Loucy (cell line): ENCODE measurements at regions not wholly inside any gene's neighbourhood (a gene's known extent, or its start where the extent isn't known, plus 50 kb on each side); places are given as distances from the start of the nearest gene placed in this dataset.
A peak's percentile ranks its signal among the peaks of the same experiment; 100 is the strongest.

Experiments
- H2AFZ ChIP-seq: fragments of 200-600 bp; sonication (generic); 2 replicates; pipeline ENCODE4 v1.6.0; 2016; ENCODE audit warnings: antibody characterized with exemption, mild to moderate bottlenecking, low read length, moderate library complexity
- H3F3A ChIP-seq: fragments of 200-600 bp; 2 replicates; pipeline ENCODE4 v1.6.0; 2016; ENCODE audit warnings: antibody characterized with exemption, low read depth, mild to moderate bottlenecking
- H3K27me3 ChIP-seq: fragments of 200-600 bp; sonication (generic); 2 replicates; pipeline ENCODE4 v1.6.1; 2014; ENCODE audit warnings: low read length, mild to moderate bottlenecking; ENCODE audit not compliant: insufficient read depth, poor library complexity, severe bottlenecking
- H3K36me3 ChIP-seq: fragments of 200-600 bp; sonication (generic); 2 replicates; pipeline ENCODE4 v1.6.1; 2016; ENCODE audit warnings: low read length; ENCODE audit not compliant: insufficient read depth
- H3K4me1 ChIP-seq: fragments of 200-600 bp; sonication (generic); 2 replicates; pipeline ENCODE4 v1.5.1; 2014; ENCODE audit warnings: low read length, mild to moderate bottlenecking; ENCODE audit not compliant: insufficient read depth, poor library complexity, severe bottlenecking
- H3K4me2 ChIP-seq: fragments of 200-600 bp; sonication (generic); 2 replicates; pipeline ENCODE4 v1.6.0; 2014; ENCODE audit warnings: antibody characterized with exemption, low read length, low read depth, mild to moderate bottlenecking; ENCODE audit not compliant: poor library complexity, severe bottlenecking
- H3K4me3 ChIP-seq: fragments of 200-600 bp; sonication (generic); 2 replicates; pipeline ENCODE4 v1.5.1; 2014; ENCODE audit warnings: low read length, mild to moderate bottlenecking, mixed read lengths; ENCODE audit not compliant: poor library complexity, severe bottlenecking
- H3K79me2 ChIP-seq: fragments of 200-600 bp; sonication (generic); 2 replicates; pipeline ENCODE4 v1.6.1; 2014; ENCODE audit warnings: low read length; ENCODE audit not compliant: insufficient read depth
- H3K9ac ChIP-seq: fragments of 200-600 bp; sonication (generic); 2 replicates; pipeline ENCODE4 v1.6.0; 2014; ENCODE audit warnings: mild to moderate bottlenecking, low read depth, low read length, moderate library complexity; ENCODE audit not compliant: poor library complexity, severe bottlenecking
- H3K9me2 ChIP-seq: fragments of 200-600 bp; sonication (generic); replicated peaks from 2 replicates; pipeline ENCODE4 v1.6.1; 2016; ENCODE audit warnings: low read depth, low read length, mixed read lengths
- H3K9me3 ChIP-seq: fragments of 200-600 bp; sonication (generic); 2 replicates; pipeline ENCODE4 v1.6.1; 2014; ENCODE audit warnings: mild to moderate bottlenecking, antibody characterized with exemption, low read length, low read depth; ENCODE audit not compliant: insufficient read depth
- H4K20me1 ChIP-seq: fragments of 200-600 bp; sonication (generic); 2 replicates; pipeline ENCODE4 v1.6.0; 2014; ENCODE audit warnings: antibody characterized with exemption, low read length, mild to moderate bottlenecking; ENCODE audit not compliant: insufficient read depth, poor library complexity, severe bottlenecking
- EZH2phosphoT487 ChIP-seq: fragments of 200-600 bp; IDR thresholded peaks from 2 replicates; pipeline ENCODE4 v1.6.1; 2018; ENCODE audit warnings: antibody characterized with exemption, mild to moderate bottlenecking, moderate library complexity, borderline replicate concordance
- TF ChIP-seq, protein P1 (sequence below): fragments of 200-600 bp; sonication (generic); conservative IDR thresholded peaks from 2 replicates; pipeline ENCODE4 v1.5.1; 2014; ENCODE audit warnings: mild to moderate bottlenecking, antibody characterized with exemption, low read length

DNA sequence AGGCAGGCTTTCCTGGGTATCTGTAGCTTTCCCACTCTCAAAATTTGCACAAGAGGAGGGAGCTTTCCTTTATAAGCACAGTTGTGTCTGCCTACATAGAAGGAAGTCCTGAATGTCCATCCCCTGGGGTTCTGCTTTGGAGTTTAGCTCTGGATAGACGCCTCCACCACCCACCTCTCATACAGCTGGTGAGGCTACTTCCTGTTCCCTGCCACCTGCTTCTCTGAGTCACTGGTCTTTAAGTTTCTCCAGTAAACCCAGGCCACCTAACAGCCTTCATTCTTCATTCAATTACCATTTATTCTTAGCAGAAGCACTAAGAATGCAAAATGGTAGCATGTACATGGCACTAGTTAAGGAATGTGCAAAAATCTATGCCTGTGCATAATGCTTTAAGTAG, 407.8 kb downstream of the CDH2 start:
- no peaks in the 10 kb centered on the region for H4K20me1 ChIP-seq
- TF ChIP-seq, protein P1, sequence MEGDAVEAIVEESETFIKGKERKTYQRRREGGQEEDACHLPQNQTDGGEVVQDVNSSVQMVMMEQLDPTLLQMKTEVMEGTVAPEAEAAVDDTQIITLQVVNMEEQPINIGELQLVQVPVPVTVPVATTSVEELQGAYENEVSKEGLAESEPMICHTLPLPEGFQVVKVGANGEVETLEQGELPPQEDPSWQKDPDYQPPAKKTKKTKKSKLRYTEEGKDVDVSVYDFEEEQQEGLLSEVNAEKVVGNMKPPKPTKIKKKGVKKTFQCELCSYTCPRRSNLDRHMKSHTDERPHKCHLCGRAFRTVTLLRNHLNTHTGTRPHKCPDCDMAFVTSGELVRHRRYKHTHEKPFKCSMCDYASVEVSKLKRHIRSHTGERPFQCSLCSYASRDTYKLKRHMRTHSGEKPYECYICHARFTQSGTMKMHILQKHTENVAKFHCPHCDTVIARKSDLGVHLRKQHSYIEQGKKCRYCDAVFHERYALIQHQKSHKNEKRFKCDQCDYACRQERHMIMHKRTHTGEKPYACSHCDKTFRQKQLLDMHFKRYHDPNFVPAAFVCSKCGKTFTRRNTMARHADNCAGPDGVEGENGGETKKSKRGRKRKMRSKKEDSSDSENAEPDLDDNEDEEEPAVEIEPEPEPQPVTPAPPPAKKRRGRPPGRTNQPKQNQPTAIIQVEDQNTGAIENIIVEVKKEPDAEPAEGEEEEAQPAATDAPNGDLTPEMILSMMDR = no peak
- TF ChIP-seq EZH2phosphoT487 = no peak
- no peaks in the 10 kb centered on the region for H3K9me2 ChIP-seq
- peak overlapping the region; percentile 46 for H2AFZ ChIP-seq
- peak overlapping the region; percentile 28 for H3K4me2 ChIP-seq
- H3K36me3 ChIP-seq = no peaks in the 10 kb centered on the region
- H3K9me3 ChIP-seq = no peaks in the 10 kb centered on the region
- no peak overlapping the region for H3K9ac ChIP-seq
- no peaks in the 10 kb centered on the region for H3F3A ChIP-seq
- H3K4me1 ChIP-seq = peaks cover 5% of the 10 kb centered on the region
- H3K27me3 ChIP-seq = no peaks in the 10 kb centered on the region
- H3K79me2 ChIP-seq = no peaks in the 10 kb centered on the region
- H3K4me3 ChIP-seq = peak overlapping the region; percentile 1

DNA sequence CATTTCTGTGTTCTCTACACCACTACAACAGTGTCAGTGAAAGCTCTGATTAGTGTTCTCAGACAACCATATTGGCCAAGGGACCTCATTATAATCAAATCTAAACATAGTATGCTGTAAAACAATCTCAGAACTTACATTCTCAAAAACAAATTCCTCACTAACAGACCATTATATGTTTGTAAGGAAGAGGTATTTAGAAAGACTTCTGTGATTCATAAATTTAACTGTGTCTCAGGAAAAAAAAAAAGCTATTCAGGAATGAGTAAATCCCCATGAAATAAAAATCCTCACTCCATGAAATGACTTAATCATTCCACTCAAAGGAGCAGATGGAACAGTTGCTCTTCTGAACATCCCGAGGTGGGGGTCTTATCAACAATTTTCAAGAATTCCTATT, 413.0 kb downstream of the CDH2 start:
- Histone ChIP-seq H3F3A (no peaks in the 10 kb centered on the region), H3K4me1 (no peaks in the 10 kb centered on the region), H3K79me2 (no peaks in the 10 kb centered on the region), H3K27me3 (no peaks in the 10 kb centered on the region), H3K4me3 (no peak overlapping the region), H3K9me2 (no peaks in the 10 kb centered on the region), H2AFZ (no peak overlapping the region), H3K36me3 (no peaks in the 10 kb centered on the region), H3K9ac (no peak overlapping the region), H3K9me3 (no peaks in the 10 kb centered on the region), H4K20me1 (no peaks in the 10 kb centered on the region), H3K4me2 (no peak overlapping the region)
- TF ChIP-seq, protein P1 = no peak
- TF ChIP-seq EZH2phosphoT487 = no peak

DNA sequence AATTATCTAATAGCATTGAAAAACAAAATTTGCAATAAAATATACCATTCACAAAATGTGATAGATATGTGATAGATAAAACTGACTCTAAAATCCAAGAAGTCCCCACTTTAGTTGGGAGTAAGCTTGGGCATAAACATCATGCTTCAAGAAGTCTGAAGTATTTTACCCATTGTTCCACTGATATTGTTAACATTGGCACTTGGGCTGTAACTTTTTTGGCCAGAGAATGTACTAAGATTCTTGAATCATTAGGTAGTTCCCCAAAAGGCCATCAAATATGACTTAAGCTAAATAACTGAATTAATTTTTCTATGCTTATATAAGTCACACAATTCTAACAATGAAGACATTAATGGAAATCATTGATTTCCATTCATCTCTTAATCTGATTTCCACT, 413.6 kb downstream of the CDH2 start:
- no peaks in the 10 kb centered on the region for H3K9me3 ChIP-seq
- H3K4me3 ChIP-seq = no peak overlapping the region
- H3K4me2 ChIP-seq = no peak overlapping the region
- H4K20me1 ChIP-seq = no peaks in the 10 kb centered on the region
- no peaks in the 10 kb centered on the region for H3K79me2 ChIP-seq
- no peaks in the 10 kb centered on the region for H3K9me2 ChIP-seq
- TF ChIP-seq, protein P1 = no peak
- TF ChIP-seq EZH2phosphoT487 = no peak
- H3K9ac ChIP-seq = no peak overlapping the region
- no peaks in the 10 kb centered on the region for H3K4me1 ChIP-seq
- H3F3A ChIP-seq = no peaks in the 10 kb centered on the region
- H3K27me3 ChIP-seq = no peaks in the 10 kb centered on the region
- H2AFZ ChIP-seq = no peak overlapping the region
- H3K36me3 ChIP-seq = no peaks in the 10 kb centered on the region
